GM18517 (cell line): ENCODE measurements at regions not wholly inside any gene's neighbourhood (a gene's known extent, or its start where the extent isn't known, plus 50 kb on each side); places are given as distances from the start of the nearest gene placed in this dataset.
"Not testable (repeated sequence)": the region's sequence is repeated elsewhere in the genome, so short reads cannot be mapped to it uniquely, and the experiment has no call there.

Source experiments
- ATAC-seq: cut with Tn5 transposase; IDR thresholded peaks from one replicate; pipeline ENCODE4 v1.9.1; 2021; ENCODE audit warnings: mild to moderate bottlenecking, moderate library complexity; ENCODE audit not compliant: unreplicated experiment

GRCh38 chr1:111063595-111063994, 76.3 kb downstream of the DRAM2 start:
- no peak for ATAC-seq

- no peak for ATAC-seq
Observed at GRCh38 chr1:111062624-111063023, 77.3 kb downstream of the DRAM2 start.

- ATAC-seq = no peak
Observed at GRCh38 chr1:111062081-111062480, 77.8 kb downstream of the DRAM2 start.

GRCh38 chr1:111054656-111055055, 85.2 kb downstream of the DRAM2 start:
- no peak for ATAC-seq

- no peak for ATAC-seq
Observed at GRCh38 chr1:111052246-111052645, 87.6 kb downstream of the DRAM2 start.

- ATAC-seq = not testable (repeated sequence)
Observed at GRCh38 chr1:111048253-111048652, 84.5 kb upstream of the LRIF1 start.

- ATAC-seq = no peak
Observed at GRCh38 chr1:111045033-111045722, 81.5 kb upstream of the LRIF1 start.

GRCh38 chr1:111032295-111032897, 68.7 kb upstream of the LRIF1 start:
- no peak for ATAC-seq

- peak; percentile 66 for ATAC-seq
Observed at GRCh38 chr1:111030590-111030989, 66.9 kb upstream of the LRIF1 start.

GRCh38 chr1:111025109-111025508, 61.4 kb upstream of the LRIF1 start:
- ATAC-seq = no peak

- no peak for ATAC-seq
Observed at GRCh38 chr1:111015222-111015621, 51.5 kb upstream of the LRIF1 start.
